PC-3 (cell line): ENCODE measurements at regions not wholly inside any gene's neighbourhood (a gene's known extent, or its start where the extent isn't known, plus 50 kb on each side); places are given as distances from the start of the nearest gene placed in this dataset.

Source experiments
- ATAC-seq: fragments of 200-7000 bp; cut with Tn5 transposase; 2 replicates; pipeline ENCODE4 v1.9.1; 2020; ENCODE audit warnings: mild to moderate bottlenecking, moderate library complexity
- BruUV-seq: library from RNA; stranded (reverse); fragments of 400-500 nt; replicated peaks from 2 replicates; lab custom pipeline; 2021; lab: Mats Ljungman, UMichigan
- CTCF ChIA-PET: fragments of 300-600 bp; sonication (Branson Sonifier 250); formaldehyde crosslinking; loops from one replicate; lab custom pipeline; 2022; ENCODE audit warnings: antibody characterized with exemption; lab: Charles Lee
- POLR2A ChIA-PET: fragments of 300-600 bp; sonication (Branson Sonifier 250); formaldehyde crosslinking; loops from one replicate; lab custom pipeline; 2022; ENCODE audit warnings: antibody characterized with exemption; ENCODE audit not compliant: unreplicated experiment; lab: Charles Lee
- DNase-seq: peaks from one replicate; pipeline ENCODE4 v3.0.0-alpha.2; 2015
- H2AFZ ChIP-seq: fragments of 300-600 bp; sonication (generic); 2 replicates; pipeline ENCODE4 v1.6.0; 2016; ENCODE audit warnings: antibody characterized with exemption, low read length
- H3F3A ChIP-seq: fragments of 300-600 bp; sonication (generic); one replicate; pipeline ENCODE4 v1.6.0; 2017; ENCODE audit warnings: antibody characterized with exemption, low read length, control low read depth, mild to moderate bottlenecking; ENCODE audit not compliant: unreplicated experiment
- H3K27ac ChIP-seq: fragments of 300-600 bp; sonication (generic); 2 replicates; pipeline ENCODE4 v1.5.1; 2016; ENCODE audit warnings: mild to moderate bottlenecking, low read length
- H3K27me3 ChIP-seq: fragments of 300-600 bp; sonication (generic); 2 replicates; pipeline ENCODE4 v1.6.1; 2016; ENCODE audit warnings: low read length, mixed read lengths
- H3K36me3 ChIP-seq: fragments of 300-600 bp; sonication (generic); 2 replicates; pipeline ENCODE4 v1.6.1; 2016; ENCODE audit warnings: low read depth, mixed run types, low read length, mixed read lengths
- H3K4me1 ChIP-seq: fragments of 300-600 bp; sonication (generic); 2 replicates; pipeline ENCODE4 v1.5.1; 2016; ENCODE audit warnings: low read length; ENCODE audit not compliant: insufficient read depth
- H3K4me2 ChIP-seq: fragments of 300-600 bp; sonication (generic); 2 replicates; pipeline ENCODE4 v1.6.0; 2016; ENCODE audit warnings: low read length
- H3K4me3 ChIP-seq: fragments of 300-600 bp; sonication (generic); 2 replicates; pipeline ENCODE4 v1.5.1; 2016; ENCODE audit warnings: mild to moderate bottlenecking, low read length, mixed read lengths
- H3K79me2 ChIP-seq: fragments of 300-600 bp; sonication (generic); 2 replicates; pipeline ENCODE4 v1.6.1; 2017; ENCODE audit warnings: low read length, mixed read lengths
- H3K9ac ChIP-seq: fragments of 300-600 bp; sonication (generic); 2 replicates; pipeline ENCODE4 v1.6.0; 2016; ENCODE audit warnings: mild to moderate bottlenecking, low read length
- H3K9me2 ChIP-seq: fragments of 300-600 bp; sonication (generic); replicated peaks from 2 replicates; pipeline ENCODE4 v1.6.1; 2016; ENCODE audit warnings: mixed run types, low read length, mixed read lengths
- H3K9me3 ChIP-seq: fragments of 300-600 bp; sonication (generic); 2 replicates; pipeline ENCODE4 v1.6.1; 2016; ENCODE audit warnings: low read length, mixed read lengths
- H4K20me1 ChIP-seq: fragments of 300-600 bp; sonication (generic); 2 replicates; pipeline ENCODE4 v1.6.1; 2016; ENCODE audit warnings: low read length, mixed read lengths
- EZH2 ChIP-seq: fragments of 300-600 bp; sonication (generic); IDR thresholded peaks from one replicate; pipeline ENCODE4 v1.6.1; 2017; ENCODE audit warnings: antibody characterized with exemption, mild to moderate bottlenecking, low read length; ENCODE audit not compliant: unreplicated experiment
- EZH2phosphoT487 ChIP-seq: fragments of 300-600 bp; sonication (generic); IDR thresholded peaks from 2 replicates; pipeline ENCODE4 v1.6.1; 2018; ENCODE audit warnings: mild to moderate bottlenecking, antibody characterized with exemption, low read length, borderline replicate concordance
- intact Hi-C: fragments of 100-400 bp; cut with micrococcal nuclease; formaldehyde crosslinking; loops from 2 replicates; pipeline ENCODE4 v1.9.0; 2023
- TF ChIP-seq, protein P1 (sequence below): fragments of 300-600 bp; sonication (generic); conservative IDR thresholded peaks from 2 replicates; pipeline ENCODE4 v1.5.1; 2017; ENCODE audit warnings: antibody characterized with exemption, low read depth, mild to moderate bottlenecking, low read length

DNA sequence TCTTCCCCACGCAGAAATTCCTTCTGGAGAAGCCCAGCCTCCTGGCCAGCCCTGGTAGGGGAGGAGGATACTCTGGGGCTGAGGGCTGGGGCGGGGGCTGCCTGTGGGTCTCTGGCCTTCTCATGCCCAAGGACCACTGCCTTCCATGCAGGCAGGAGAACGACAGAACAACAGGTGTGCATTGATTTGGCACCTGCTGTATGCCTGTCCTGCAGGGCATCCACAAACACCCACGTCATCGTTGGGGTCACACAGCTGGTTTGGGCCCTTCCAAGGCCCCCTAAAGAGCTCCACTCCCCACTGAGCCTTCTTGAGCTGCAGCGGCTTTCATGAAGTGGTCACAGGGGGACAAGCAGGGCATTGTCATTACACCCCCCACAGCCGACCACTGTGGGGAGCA, 60.4 kb downstream of the PHETA1 start:
- no peaks in the 10 kb centered on the region; the same call in 1 of the 2 replicates for H3K36me3 ChIP-seq
- TF ChIP-seq EZH2: no peak
- TF ChIP-seq, protein P1, sequence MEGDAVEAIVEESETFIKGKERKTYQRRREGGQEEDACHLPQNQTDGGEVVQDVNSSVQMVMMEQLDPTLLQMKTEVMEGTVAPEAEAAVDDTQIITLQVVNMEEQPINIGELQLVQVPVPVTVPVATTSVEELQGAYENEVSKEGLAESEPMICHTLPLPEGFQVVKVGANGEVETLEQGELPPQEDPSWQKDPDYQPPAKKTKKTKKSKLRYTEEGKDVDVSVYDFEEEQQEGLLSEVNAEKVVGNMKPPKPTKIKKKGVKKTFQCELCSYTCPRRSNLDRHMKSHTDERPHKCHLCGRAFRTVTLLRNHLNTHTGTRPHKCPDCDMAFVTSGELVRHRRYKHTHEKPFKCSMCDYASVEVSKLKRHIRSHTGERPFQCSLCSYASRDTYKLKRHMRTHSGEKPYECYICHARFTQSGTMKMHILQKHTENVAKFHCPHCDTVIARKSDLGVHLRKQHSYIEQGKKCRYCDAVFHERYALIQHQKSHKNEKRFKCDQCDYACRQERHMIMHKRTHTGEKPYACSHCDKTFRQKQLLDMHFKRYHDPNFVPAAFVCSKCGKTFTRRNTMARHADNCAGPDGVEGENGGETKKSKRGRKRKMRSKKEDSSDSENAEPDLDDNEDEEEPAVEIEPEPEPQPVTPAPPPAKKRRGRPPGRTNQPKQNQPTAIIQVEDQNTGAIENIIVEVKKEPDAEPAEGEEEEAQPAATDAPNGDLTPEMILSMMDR: no peak
- TF ChIP-seq EZH2phosphoT487: no peak
- no peaks in the 10 kb centered on the region for H3F3A ChIP-seq
- H3K4me2 ChIP-seq: no peak overlapping the region
- no peaks in the 10 kb centered on the region for H3K79me2 ChIP-seq
- ATAC-seq: no peak
- H2AFZ ChIP-seq: no peak overlapping the region
- no TSS peak for BruUV-seq
- H3K27ac ChIP-seq: no peak overlapping the region
- ChIA-PET CTCF (no interaction called here), POLR2A (no interaction called here)
- H3K4me3 ChIP-seq: no peak overlapping the region
- H3K9ac ChIP-seq: no peak overlapping the region
- no peak for DNase-seq
- H3K27me3 ChIP-seq: no peaks in the 10 kb centered on the region
- H4K20me1 ChIP-seq: no peaks in the 10 kb centered on the region
- peaks cover 19% of the 10 kb centered on the region for H3K9me3 ChIP-seq
- H3K9me2 ChIP-seq: no peaks in the 10 kb centered on the region
- peaks cover 15% of the 10 kb centered on the region for H3K4me1 ChIP-seq
- intact Hi-C loops: no loop called here

GRCh38 chr12:111304642-111305071, 64.2 kb downstream of the PHETA1 start:
- peaks cover 19% of the 10 kb centered on the region for H3K9me3 ChIP-seq
- BruUV-seq: no TSS peak
- H3K79me2 ChIP-seq: no peaks in the 10 kb centered on the region
- CTCF ChIA-PET: no interaction called here
- H3K9me2 ChIP-seq: no peaks in the 10 kb centered on the region
- H3K36me3 ChIP-seq: no peaks in the 10 kb centered on the region; the same call in 1 of the 2 replicates
- no peak overlapping the region for H2AFZ ChIP-seq
- intact Hi-C loops: no loop called here
- DNase-seq: peak; percentile 38
- no peak for ATAC-seq
- H3F3A ChIP-seq: no peaks in the 10 kb centered on the region
- H4K20me1 ChIP-seq: no peaks in the 10 kb centered on the region
- POLR2A ChIA-PET: no interaction called here
- H3K27ac ChIP-seq: no peak overlapping the region
- no peaks in the 10 kb centered on the region for H3K4me1 ChIP-seq
- TF ChIP-seq EZH2 (no peak), EZH2phosphoT487 (no peak)
- TF ChIP-seq, protein P1: peak; percentile 97
- no peak overlapping the region for H3K9ac ChIP-seq
- H3K4me3 ChIP-seq: no peak overlapping the region
- no peak overlapping the region for H3K4me2 ChIP-seq
- peaks cover 4% of the 10 kb centered on the region; the same call in 1 of the 2 replicates for H3K27me3 ChIP-seq

DNA sequence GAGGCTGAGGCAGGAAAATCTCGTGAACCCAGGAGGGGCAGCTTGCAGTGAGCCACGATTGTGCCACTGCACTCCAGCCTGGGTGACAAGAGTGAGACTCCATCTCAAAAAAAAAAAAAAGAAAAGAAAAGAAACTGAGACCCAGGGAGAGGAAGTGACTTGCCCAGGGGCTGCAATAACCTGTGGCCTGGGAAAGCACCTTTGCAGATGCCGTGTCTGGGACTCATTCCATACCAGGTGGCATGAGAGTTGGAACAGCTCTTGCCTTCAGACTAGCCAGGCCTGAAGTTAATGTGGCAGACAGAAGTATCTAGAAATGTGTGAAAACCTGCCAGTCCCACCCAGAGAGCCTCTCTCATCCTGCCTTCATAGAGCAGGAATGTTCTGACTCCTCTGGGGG, 65.4 kb downstream of the PHETA1 start:
- no TSS peak for BruUV-seq
- no peak for DNase-seq
- no peaks in the 10 kb centered on the region for H3K4me1 ChIP-seq
- intact Hi-C loops: no loop called here
- H3K9me2 ChIP-seq: no peaks in the 10 kb centered on the region
- peaks cover 19% of the 10 kb centered on the region for H3K9me3 ChIP-seq
- no peak overlapping the region for H3K9ac ChIP-seq
- no peaks in the 10 kb centered on the region for H3K79me2 ChIP-seq
- CTCF ChIA-PET: no interaction called here
- no peak overlapping the region for H3K4me2 ChIP-seq
- H3K27me3 ChIP-seq: peaks cover 4% of the 10 kb centered on the region; the same call in 1 of the 2 replicates
- TF ChIP-seq EZH2phosphoT487 (no peak), EZH2 (no peak)
- TF ChIP-seq, protein P1: no peak
- H2AFZ ChIP-seq: no peak overlapping the region
- no peak for ATAC-seq
- no peaks in the 10 kb centered on the region for H4K20me1 ChIP-seq
- no peaks in the 10 kb centered on the region; the same call in 1 of the 2 replicates for H3K36me3 ChIP-seq
- POLR2A ChIA-PET: no interaction called here
- H3K27ac ChIP-seq: no peak overlapping the region
- H3F3A ChIP-seq: no peaks in the 10 kb centered on the region
- no peak overlapping the region for H3K4me3 ChIP-seq
